DOHH2 (cell line): ENCODE measurements at regions not wholly inside any gene's neighbourhood (a gene's known extent, or its start where the extent isn't known, plus 50 kb on each side); places are given as distances from the start of the nearest gene placed in this dataset.

Experiments used
- EZH2phosphoT487 ChIP-seq: fragments of 200-600 bp; sonication (generic); IDR thresholded peaks from 2 replicates; pipeline ENCODE4 v1.6.1; 2017; ENCODE audit warnings: borderline replicate concordance, mild to moderate bottlenecking, antibody characterized with exemption, low read length, moderate library complexity, mixed read lengths
- TF ChIP-seq, protein P1 (sequence below): fragments of 200-600 bp; sonication (generic); IDR thresholded peaks from one replicate; pipeline ENCODE4 v1.5.1; 2014; ENCODE audit warnings: antibody characterized with exemption, mild to moderate bottlenecking, low read depth, low read length; ENCODE audit not compliant: poor library complexity, severe bottlenecking

DNA sequence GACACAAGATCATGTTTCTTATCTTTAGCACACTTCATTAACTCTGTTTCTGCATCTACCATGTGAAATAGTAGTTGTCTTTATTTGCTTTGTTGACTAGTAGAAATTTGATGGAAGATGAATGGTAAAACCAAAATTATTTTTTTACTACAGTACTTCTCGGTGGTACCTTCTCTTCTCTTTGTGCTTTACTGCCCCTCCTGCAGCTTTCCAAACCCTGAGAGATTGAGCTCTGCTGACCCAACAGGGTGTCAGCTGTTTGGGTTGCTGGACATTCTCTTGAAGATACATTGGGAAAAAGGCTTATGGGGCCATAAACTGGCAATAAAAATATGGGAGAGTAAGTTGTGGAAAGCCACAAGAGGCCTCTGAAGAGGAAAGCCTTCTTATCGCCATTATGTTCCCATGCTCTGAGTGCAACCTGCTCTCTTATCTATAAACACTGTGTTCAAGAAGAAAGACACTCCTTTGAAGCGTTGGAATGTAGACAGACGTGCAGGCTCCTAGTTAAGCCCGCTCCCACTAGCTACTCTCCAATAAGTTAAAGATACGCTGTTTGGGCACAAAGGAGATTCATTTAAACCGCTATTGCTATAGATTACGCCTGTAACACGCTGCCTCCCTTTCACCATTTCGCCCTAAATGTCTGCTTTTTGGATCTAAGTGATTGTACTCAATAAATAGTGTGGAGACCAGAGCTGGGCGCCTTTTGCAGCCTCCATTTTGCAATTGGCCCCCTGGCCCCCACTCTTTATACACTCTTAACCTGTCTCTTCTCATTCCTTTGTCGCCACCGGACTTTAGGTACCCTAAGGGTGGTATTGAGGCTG, 60.1 kb upstream of the PRSS16 start:
- TF ChIP-seq, protein P1, sequence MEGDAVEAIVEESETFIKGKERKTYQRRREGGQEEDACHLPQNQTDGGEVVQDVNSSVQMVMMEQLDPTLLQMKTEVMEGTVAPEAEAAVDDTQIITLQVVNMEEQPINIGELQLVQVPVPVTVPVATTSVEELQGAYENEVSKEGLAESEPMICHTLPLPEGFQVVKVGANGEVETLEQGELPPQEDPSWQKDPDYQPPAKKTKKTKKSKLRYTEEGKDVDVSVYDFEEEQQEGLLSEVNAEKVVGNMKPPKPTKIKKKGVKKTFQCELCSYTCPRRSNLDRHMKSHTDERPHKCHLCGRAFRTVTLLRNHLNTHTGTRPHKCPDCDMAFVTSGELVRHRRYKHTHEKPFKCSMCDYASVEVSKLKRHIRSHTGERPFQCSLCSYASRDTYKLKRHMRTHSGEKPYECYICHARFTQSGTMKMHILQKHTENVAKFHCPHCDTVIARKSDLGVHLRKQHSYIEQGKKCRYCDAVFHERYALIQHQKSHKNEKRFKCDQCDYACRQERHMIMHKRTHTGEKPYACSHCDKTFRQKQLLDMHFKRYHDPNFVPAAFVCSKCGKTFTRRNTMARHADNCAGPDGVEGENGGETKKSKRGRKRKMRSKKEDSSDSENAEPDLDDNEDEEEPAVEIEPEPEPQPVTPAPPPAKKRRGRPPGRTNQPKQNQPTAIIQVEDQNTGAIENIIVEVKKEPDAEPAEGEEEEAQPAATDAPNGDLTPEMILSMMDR = no peak
- TF ChIP-seq EZH2phosphoT487 = no peak
